HG02885 (cell line): ENCODE measurements at regions not wholly inside any gene's neighbourhood (a gene's known extent, or its start where the extent isn't known, plus 50 kb on each side); places are given as distances from the start of the nearest gene placed in this dataset.
"Not testable (repeated sequence)": the region's sequence is repeated elsewhere in the genome, so short reads cannot be mapped to it uniquely, and the experiment has no call there.

Experiments used
- ATAC-seq: cut with Tn5 transposase; IDR thresholded peaks from one replicate; pipeline ENCODE4 v1.9.1; 2021; ENCODE audit warnings: mild to moderate bottlenecking; ENCODE audit not compliant: unreplicated experiment, poor library complexity

DNA sequence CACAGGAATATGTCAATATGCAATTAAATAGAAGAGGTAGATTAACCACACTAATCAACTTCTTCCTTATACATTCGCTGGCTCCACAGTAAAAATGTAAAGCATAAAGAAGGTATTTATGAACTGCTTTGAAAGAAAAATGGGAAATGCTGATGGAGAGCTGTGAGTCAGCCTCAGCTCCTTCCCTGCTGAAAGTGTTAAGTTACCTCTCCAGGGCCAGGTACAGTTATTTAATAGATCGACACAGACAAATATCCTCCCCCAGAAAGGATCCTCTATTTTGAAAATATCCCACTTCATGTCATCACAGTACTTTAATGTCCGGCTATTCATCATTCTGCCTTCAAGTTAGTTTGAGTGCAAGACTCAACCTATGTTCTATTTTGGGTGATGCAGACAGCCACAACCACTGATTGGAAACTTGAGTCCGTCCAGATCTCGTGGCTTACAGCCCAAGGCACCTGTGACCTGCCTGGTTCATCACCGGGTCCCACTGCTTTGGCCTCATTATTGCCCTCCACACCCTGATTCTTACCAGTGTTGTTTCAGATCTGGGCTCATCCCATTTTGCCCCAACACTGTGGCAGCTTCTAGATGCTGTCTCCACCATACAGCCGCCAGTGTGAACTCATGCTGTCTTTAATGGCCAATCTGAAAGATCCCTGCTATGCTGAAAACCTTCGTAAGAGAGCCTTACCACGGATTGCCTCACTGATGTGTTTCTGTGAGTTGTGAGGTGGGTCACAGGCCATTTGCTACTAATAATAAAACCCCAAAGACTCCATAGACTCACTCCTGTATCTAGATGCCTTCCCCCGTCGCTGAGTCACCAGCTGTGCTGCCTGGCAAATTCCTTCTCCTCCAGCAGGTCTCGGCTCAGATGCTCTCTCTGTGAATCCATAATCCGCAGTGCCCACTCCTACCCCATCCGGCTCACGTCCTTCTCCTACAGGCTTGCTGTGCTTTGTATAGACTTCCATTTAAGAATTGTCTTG lies 56.2 kb upstream of the DDAH1 start:
- not testable (repeated sequence) for ATAC-seq

DNA sequence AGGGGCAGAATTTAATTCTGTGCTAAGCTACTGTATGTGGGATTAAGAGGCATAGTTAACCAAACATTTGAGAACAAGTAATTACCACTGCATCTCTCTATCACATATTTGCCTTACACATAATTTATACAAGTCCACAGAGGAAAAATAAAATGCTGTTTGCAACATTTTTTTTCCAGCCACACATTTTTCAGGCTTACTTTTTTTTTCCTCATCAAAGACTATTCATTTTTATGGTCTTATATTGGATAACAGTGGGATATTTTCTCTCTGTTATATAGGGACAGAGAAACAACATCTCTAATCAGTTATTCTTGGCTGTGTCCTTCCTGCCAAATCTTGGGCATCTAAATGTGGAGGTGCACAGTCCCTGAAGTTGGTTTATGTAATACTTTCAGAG lies 57.5 kb upstream of the DDAH1 start:
- not testable (repeated sequence) for ATAC-seq

DNA sequence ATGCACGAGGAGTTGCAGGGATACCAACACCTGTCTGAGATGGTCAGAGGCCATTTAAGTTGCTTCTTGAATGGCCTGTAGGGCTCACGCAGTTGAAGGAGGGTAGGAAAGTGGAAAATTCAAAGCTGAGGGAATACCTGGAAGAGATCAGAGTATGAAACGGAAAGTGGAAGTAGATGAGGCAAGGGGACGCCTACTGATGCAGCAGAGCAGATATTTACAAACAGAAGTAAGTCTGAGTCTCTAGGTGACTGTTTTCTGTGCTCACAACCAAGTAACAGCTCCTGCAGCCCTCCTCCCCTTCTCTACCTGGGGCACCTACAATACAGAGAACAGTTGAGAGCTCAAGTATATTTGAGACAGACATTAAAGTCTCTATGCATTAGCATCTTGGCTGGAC lies 57.5 kb upstream of the CCN1 start:
- ATAC-seq = peak; percentile 57

DNA sequence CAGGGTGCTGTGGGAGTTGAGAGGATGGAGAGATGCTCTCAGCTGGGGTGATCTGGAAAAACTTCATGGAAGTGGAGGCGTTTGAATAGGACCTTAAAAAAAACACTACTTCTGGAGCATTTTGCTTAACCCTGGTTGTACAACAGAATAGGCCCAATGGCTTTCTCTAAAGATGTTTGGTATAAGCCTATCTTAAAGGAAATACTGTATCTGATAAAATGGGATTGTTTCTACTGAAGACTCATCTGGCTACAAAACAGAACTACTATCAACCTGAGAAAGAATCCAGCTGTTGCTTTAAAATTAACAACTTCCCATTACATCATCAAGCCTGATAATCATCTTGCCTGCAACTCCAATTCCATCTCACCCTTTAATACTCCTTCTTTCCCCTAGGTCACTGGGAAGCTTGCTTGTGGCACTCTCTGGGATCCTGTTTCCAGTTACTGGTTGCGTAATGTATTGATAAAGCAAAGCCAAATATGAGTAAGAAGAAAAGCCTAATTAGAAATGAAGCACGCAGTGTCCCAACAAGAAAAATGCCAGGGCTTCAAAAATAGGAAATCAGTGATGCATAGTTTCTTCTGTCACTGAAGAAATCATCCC lies 56.2 kb upstream of the CCN1 start:
- ATAC-seq = not testable (repeated sequence)

DNA sequence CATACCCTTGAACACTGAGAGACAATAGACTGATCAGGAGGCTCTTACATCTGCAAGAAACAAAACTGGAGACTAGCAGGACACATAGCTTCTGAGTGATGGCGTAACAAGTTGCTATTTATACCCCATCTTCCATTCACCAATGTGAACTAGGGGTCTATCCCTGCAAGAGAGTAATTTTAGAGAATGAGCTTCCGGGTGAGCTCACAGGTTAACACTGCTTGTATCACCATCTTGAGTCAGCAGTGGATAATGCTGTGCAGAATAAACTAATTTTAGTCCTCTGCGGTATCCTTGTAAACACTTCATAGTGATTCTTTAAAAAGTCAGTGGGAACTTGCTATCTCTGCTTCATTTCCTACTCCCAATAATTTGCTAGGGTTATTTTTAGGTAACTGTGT lies 55.0 kb upstream of the CCN1 start:
- ATAC-seq = not testable (repeated sequence)

DNA sequence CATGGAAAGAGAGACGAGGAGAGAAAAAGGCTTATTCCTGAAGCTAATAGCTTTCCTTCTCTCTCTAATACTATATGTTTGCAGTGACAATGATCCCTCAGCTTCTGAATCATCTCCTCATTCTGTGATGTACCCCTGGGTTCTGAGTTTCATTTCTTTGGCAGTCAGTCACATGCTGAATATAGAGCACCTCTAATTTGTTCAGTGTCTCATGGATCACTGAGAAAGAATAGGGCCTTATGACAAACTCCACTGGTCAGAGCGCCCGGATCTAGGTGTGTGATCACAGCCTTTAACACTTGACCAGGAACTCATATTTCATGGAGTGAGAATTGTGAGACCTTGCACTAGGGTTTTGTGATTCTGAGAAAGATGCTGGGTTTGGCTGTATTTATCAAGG lies 54.3 kb upstream of the CCN1 start:
- ATAC-seq = not testable (repeated sequence)

DNA sequence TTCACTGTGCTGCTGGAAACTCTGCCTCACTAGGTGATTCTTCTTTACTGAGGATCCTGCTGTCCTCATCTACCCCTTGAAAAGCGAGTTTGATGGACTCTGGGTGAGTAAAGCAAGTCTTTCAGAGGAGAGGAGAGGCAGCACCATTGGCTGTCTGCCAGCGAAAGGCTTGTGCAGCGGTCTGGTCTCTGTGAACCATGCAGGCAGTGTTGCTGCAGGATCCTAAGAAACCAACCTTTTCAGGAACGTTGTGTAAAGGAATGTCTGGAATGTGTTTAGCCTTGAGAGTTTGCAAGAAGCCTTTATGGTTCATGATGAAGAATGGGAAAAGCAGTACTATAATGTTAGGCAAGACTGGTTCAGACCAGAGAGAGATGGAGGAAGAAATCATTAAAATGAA lies 53.4 kb upstream of the CCN1 start:
- ATAC-seq = not testable (repeated sequence)
